Aorta (tissue), 5 donors: ENCODE measurements at regions not wholly inside any gene's neighbourhood (a gene's known extent, or its start where the extent isn't known, plus 50 kb on each side); places are given as distances from the start of the nearest gene placed in this dataset.

Experiments used
- ATAC-seq: fragments of 200-7000 bp; cut with Tn5 transposase; one replicate; pipeline ENCODE4 v1.9.1; 2022; ENCODE audit warnings: moderate library complexity; ENCODE audit not compliant: low FRiP score
- DNase-seq, 2 donors: peaks; one replicate each; pipeline ENCODE4 v3.0.0-alpha.2; 2020
- H3K27ac ChIP-seq, 2 donors: one replicate each; pipeline ENCODE4 v1.5.1; 2013; ENCODE audit warnings: low read length in 2 of 2, mild to moderate bottlenecking in 2 of 2, moderate library complexity in 2 of 2, control low read depth in 1 of 2, inconsistent platforms in 1 of 2, low read depth in 1 of 2
- H3K27me3 ChIP-seq, 2 donors: one replicate each; pipeline ENCODE4 v1.6.1; 2013; ENCODE audit warnings: control low read depth in 1 of 2, low read length in 1 of 2, mild to moderate bottlenecking in 1 of 2, moderate library complexity in 1 of 2; ENCODE audit not compliant: insufficient read depth in 2 of 2, control insufficient read depth in 1 of 2
- H3K36me3 ChIP-seq, 2 donors: one replicate each; pipeline ENCODE4 v1.6.1; 2013; ENCODE audit warnings: control low read depth in 1 of 2, low read length in 1 of 2, mild to moderate bottlenecking in 1 of 2; ENCODE audit not compliant: insufficient read depth in 2 of 2, control insufficient read depth in 1 of 2
- H3K4me1 ChIP-seq, 2 donors: one replicate each; pipeline ENCODE4 v1.6.1; 2013; ENCODE audit warnings: low read length in 2 of 2, control low read depth in 1 of 2, mild to moderate bottlenecking in 1 of 2, moderate library complexity in 1 of 2; ENCODE audit not compliant: insufficient read depth in 2 of 2, control insufficient read depth in 1 of 2
- H3K4me3 ChIP-seq, 2 donors: one replicate each; pipeline ENCODE4 v1.5.1; 2013; ENCODE audit warnings: low read length in 2 of 2, control low read depth in 1 of 2, mild to moderate bottlenecking in 1 of 2
- H3K9me3 ChIP-seq: one replicate; pipeline ENCODE4 v1.6.1; 2013; ENCODE audit warnings: mild to moderate bottlenecking, low read length; ENCODE audit not compliant: control insufficient read depth
- WGBS, 2 donors: extraction: QIAGEN DNeasy Blood & Tissue Kit; methylation state at CpG; one replicate each; pipeline ENCODE4 v1.1.7; 2013; 5-methylcytosine and 5-hydroxymethylcytosine counted together
- intact Hi-C, 2 donors: fragments of 100-400 bp; cut with DNase I; formaldehyde crosslinking; loops; one replicate each; pipeline versions ENCODE4 v1.14.2 to v1.15.0; 2022
- donor health status: healthy with polysubstance abuse.
- donor health status: Bipolar disorder and iron deficiency.
- donor health status: DM: no; HTN: no; CAD: no.
- donor health status: DM: no; HTN: no; CAD: no.
- donor health status: DM: yes; HTN: yes; CAD: no.

DNA sequence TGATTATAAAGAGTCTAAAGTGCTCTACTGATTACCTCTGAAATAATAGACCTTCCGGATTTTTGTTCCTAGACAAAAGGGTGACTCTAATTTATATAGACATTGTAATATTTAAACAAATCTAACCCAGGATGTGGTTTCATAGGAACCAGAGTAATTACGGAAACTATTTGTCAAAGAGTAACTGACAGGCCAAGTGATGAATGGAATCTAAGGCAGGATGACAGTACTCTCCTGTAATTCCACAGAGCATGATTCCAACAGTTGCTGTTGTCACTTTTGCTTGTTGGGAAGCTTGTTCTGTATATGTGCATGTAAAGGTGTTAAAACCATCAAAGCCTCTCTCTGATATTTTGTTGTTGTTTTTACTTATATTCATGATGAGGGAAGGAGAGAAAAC lies 1141.0 kb downstream of the IGSF11 start:
- H3K4me3 ChIP-seq, result no peak overlapping the region
- no peaks in the 10 kb centered on the region for H3K36me3 ChIP-seq
- intact Hi-C loops, result no loop called here
- ATAC-seq (no peak), DNase-seq (no peak)
- no peak overlapping the region for H3K27ac ChIP-seq
- 48 to 73% methylated on average over 2 of the region's 2 CpGs for WGBS, 2 donors
- H3K27me3 ChIP-seq, result no peaks in the 10 kb centered on the region
- H3K4me1 ChIP-seq, result no peaks in the 10 kb centered on the region
- no peaks in the 10 kb centered on the region for H3K9me3 ChIP-seq

DNA sequence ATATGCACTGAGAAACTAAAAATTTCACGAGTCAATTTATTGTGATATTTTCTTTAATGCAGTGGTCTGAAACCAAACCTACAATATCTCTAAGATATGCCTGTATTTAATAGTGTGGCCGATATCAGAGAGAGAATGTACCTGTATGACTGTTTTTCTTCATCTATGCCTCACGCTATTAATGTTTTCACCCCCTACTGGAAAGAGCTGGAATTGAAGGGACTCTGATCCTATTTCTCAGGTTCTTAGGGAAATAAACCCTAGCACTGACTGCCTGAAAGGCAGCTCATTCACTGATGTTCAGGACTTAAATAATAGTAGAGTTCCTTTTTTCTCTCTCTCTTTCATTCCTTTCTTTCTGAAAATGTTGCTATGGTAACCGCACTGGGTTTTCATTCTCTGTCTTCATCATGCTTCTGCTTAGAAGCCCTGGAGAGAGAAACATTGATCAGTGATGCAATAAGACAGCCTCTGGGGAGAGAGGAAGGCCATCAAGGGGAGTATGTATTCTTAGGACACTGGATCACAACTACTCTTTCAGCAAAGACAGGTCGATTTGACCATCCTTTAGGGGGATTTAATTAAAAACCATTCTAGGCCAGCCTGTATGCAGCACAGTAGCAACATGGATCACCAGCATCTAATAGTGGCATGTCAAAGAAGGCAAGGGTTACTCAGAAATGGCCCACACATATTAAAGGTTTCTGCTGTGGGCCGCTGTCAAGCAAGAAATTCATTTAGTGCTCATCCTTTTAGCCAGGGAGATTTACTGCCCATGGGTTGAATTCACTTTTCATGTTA lies 1135.7 kb downstream of the IGSF11 start:
- H3K36me3 ChIP-seq, result no peaks in the 10 kb centered on the region
- no peaks in the 10 kb centered on the region for H3K4me1 ChIP-seq
- no peaks in the 10 kb centered on the region for H3K9me3 ChIP-seq
- no peak for ATAC-seq
- H3K4me3 ChIP-seq, result no peak overlapping the region
- intact Hi-C loops, result no loop called here
- DNase-seq, result no peak
- no peak overlapping the region for H3K27ac ChIP-seq
- WGBS, 2 donors, result 57 to 60% methylated on average over 6 of the region's 6 CpGs
- H3K27me3 ChIP-seq, result peaks cover 0 to 5% of the 10 kb centered on the region in 2 donors

DNA sequence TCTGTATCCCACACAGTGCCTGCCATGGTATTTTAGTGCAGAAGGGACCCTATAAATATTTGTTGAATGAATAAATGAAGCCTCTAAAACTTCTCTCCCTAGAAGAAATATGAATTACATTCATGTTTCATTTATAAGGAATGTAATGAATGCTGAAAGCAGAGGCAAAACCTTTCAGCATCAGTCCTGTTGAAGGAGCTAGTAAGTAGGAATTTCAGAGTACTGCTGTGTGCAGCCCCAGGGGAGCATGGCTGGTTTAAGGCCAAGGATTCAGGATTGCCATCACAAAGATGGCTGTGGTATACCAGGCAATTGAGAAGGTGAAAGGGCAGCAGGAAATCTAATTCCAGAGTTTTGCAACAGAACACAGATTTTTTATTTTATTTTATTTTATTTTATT lies 1131.4 kb downstream of the IGSF11 start:
- H3K36me3 ChIP-seq, result no peaks in the 10 kb centered on the region
- H3K27me3 ChIP-seq, result peaks cover 0 to 5% of the 10 kb centered on the region in 2 donors
- intact Hi-C loops, result no loop called here
- H3K27ac ChIP-seq, result no peak overlapping the region
- no peak overlapping the region for H3K4me3 ChIP-seq
- ATAC-seq (no peak), DNase-seq (no peak)
- no peaks in the 10 kb centered on the region for H3K4me1 ChIP-seq
- H3K9me3 ChIP-seq, result no peaks in the 10 kb centered on the region

DNA sequence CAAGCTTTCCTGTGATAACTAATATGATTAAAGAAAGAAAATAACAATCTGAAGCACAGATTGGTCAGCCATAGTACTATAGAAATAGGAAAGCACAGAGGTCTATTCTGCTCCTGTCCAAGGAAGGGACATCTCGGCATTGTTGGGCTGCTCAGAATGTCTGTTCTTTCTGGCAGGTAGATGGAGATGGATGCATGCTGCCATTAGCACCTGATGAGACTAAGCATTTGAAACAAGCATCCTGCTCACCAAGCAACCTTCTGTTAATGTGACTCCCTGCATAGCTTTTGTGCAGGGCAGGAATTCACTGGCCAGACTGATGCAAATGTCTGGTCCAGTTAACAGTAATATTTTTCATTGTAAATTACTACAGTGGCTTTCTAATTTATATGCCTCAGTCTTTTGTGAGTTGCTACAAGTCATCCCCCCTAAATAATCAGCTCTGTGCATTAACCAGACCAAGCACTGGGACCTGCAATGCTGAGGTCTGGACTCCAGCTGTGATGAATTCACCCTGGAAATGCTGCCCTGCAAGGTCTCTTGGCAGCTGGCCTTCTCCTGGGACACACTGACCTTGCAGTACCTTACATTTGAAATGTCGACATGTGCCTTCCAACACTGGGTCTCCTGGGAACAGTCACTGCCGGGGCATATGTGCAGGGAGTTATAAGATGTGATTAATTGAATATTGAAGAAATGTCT lies 1123.7 kb downstream of the IGSF11 start:
- intact Hi-C loops, result no loop called here
- Histone ChIP-seq H3K27ac (no peak overlapping the region), H3K4me3 (no peak overlapping the region), H3K36me3 (no peaks in the 10 kb centered on the region), H3K9me3 (no peaks in the 10 kb centered on the region), H3K27me3 (no peaks in the 10 kb centered on the region), H3K4me1 (no peaks in the 10 kb centered on the region)
- WGBS, 2 donors, result 29 to 36% methylated on average over 3 of the region's 3 CpGs
- ATAC-seq (no peak), DNase-seq (no peak)

GRCh38 chr3:117912352-117912751 lies 1122.3 kb downstream of the IGSF11 start:
- Histone ChIP-seq H3K36me3 (no peaks in the 10 kb centered on the region), H3K27ac (no peak overlapping the region), H3K9me3 (no peaks in the 10 kb centered on the region), H3K4me3 (no peak overlapping the region), H3K27me3 (peaks cover 0 to 1% of the 10 kb centered on the region in 2 donors), H3K4me1 (no peaks in the 10 kb centered on the region)
- intact Hi-C loops, result no loop called here
- ATAC-seq (no peak), DNase-seq (no peak)
- 88 to 91% methylated on average over 2 of the region's 2 CpGs for WGBS, 2 donors

GRCh38 chr3:117914540-117915100 lies 1120.0 kb downstream of the IGSF11 start:
- H3K36me3 ChIP-seq, result no peaks in the 10 kb centered on the region
- H3K4me3 ChIP-seq, result no peak overlapping the region
- no peaks in the 10 kb centered on the region for H3K9me3 ChIP-seq
- no peak overlapping the region for H3K27ac ChIP-seq
- ATAC-seq (no peak), DNase-seq (no peak)
- WGBS, 2 donors, result 8 to 33% methylated on average over 8 of the region's 8 CpGs
- no peaks in the 10 kb centered on the region for H3K4me1 ChIP-seq
- H3K27me3 ChIP-seq, result peaks cover 0 to 1% of the 10 kb centered on the region in 2 donors
- intact Hi-C loops, result no loop called here

GRCh38 chr3:117916839-117917238 lies 1117.8 kb downstream of the IGSF11 start:
- H3K4me3 ChIP-seq, result no peak overlapping the region
- H3K27ac ChIP-seq, result no peak overlapping the region
- no peak for ATAC-seq
- intact Hi-C loops, result no loop called here
- 96% methylated on average over 2 of the region's 2 CpGs for WGBS, 2 donors
- H3K36me3 ChIP-seq, result no peaks in the 10 kb centered on the region
- H3K9me3 ChIP-seq, result no peaks in the 10 kb centered on the region
- DNase-seq, result no peak
- peaks cover 0 to 1% of the 10 kb centered on the region in 2 donors for H3K27me3 ChIP-seq
- H3K4me1 ChIP-seq, result no peaks in the 10 kb centered on the region

DNA sequence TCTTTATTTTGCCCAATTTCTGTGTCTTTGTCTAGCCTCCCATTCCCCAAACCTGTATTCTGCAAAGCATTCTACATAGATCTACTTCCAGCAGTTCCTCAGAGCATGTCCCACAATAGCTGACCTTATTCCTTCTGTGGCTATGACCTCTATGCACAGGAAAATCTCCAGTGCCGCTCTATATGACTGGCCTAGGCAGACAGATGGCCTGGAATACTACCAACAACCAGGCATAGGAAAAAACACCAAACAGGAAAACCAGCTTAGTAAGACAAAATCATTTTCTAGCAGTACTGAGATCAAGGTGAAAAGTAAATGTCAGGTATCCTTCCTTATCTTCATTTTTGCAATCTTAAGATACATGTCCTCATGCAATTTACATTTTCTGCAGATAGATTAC lies 1115.0 kb downstream of the IGSF11 start:
- WGBS, 2 donors, result 85 to 94% methylated on average over 1 of the region's 1 CpG

More for the DNA sequence above, 1115.0 kb downstream of the IGSF11 start:
- H3K4me3 ChIP-seq, result no peak overlapping the region
- H3K9me3 ChIP-seq, result no peaks in the 10 kb centered on the region
- no peak for ATAC-seq
- no peaks in the 10 kb centered on the region for H3K4me1 ChIP-seq
- H3K36me3 ChIP-seq, result no peaks in the 10 kb centered on the region
- intact Hi-C loops, result no loop called here
- peaks cover 0 to 1% of the 10 kb centered on the region in 2 donors for H3K27me3 ChIP-seq
- no peak for DNase-seq
- H3K27ac ChIP-seq, result no peak overlapping the region
